ENCODE measurements at regions not wholly inside any gene's neighbourhood (a gene's known extent, or its start where the extent isn't known, plus 50 kb on each side); places are given as distances from the start of the nearest gene placed in this dataset.

DNA sequence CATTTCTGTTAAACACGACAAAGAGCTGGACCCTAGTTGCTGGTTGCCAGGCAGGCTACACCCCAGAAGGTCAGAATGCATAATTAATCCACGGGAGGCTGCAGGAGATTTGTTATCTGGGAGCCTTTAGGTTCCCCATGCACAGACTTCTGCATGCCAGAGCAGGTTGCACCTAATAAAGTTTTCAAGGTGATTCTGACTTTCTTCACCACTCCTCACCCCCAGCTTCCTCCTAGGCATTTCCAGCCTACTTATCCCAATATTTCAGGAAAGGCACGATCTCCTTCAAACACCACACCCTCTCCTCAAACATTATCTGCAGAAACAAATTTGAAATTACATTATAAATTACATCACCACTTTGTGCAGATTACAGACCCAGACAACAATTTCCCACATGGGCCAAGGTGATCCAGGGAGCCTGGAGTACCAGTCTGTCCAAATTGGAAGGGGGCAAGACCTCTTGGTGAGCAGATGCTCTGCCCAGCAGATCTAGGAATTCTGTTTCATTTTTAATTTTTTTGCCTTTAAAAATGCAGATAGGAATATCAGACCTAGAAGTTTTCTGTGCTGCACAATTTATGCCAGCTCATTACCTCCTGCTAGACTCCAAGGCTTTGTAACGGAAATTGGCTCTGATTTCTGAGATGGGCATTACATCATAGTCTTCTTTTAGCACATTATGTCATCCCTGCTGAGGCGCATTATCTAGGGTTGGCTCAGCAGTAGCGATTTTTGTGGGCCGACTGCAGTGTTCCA, 363.4 kb upstream of the SLC30A5 start (continued):
- TF ChIP-seq, protein P1, sequence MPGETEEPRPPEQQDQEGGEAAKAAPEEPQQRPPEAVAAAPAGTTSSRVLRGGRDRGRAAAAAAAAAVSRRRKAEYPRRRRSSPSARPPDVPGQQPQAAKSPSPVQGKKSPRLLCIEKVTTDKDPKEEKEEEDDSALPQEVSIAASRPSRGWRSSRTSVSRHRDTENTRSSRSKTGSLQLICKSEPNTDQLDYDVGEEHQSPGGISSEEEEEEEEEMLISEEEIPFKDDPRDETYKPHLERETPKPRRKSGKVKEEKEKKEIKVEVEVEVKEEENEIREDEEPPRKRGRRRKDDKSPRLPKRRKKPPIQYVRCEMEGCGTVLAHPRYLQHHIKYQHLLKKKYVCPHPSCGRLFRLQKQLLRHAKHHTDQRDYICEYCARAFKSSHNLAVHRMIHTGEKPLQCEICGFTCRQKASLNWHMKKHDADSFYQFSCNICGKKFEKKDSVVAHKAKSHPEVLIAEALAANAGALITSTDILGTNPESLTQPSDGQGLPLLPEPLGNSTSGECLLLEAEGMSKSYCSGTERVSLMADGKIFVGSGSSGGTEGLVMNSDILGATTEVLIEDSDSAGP (CRISPR knock-in tag; IDR thresholded peaks at IDR 0.05), result no peak
- TF ChIP-seq, protein P2, sequence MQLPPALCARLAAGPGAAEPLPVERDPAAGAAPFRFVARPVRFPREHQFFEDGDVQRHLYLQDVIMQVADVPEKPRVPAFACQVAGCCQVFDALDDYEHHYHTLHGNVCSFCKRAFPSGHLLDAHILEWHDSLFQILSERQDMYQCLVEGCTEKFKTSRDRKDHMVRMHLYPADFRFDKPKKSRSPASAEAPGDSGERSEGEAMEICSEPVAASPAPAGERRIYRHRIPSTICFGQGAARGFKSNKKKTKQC (CRISPR knock-in tag; IDR thresholded peaks at IDR 0.05), result no peak
- TF ChIP-seq ZC3H4 (CRISPR knock-in tag; IDR thresholded peaks at IDR 0.05; ENCODE audit: borderline replicate concordance) (no peak), BRD4 (IDR thresholded peaks at IDR 0.05) (no peak), DPF2 (IDR thresholded peaks at IDR 0.05) (no peak), COPS2 (conservative IDR thresholded peaks at IDR 0.05) (no peak), NFIC (IDR thresholded peaks at IDR 0.05) (no peak), CCAR2 (IDR thresholded peaks at IDR 0.05; ENCODE audit: low read depth, low read length) (no peak), MTA2 (IDR thresholded peaks at IDR 0.05; ENCODE audit: low read depth) (no peak), NR2C2 (CRISPR knock-in tag; IDR thresholded peaks at IDR 0.05) (no peak), NR2C2 (tag; IDR thresholded peaks at IDR 0.05) (no peak), PML (IDR thresholded peaks at IDR 0.05; ENCODE audit: low read length) (no peak), TAL1 (IDR thresholded peaks at IDR 0.05) (no peak)
- TF ChIP-seq, protein P3, sequence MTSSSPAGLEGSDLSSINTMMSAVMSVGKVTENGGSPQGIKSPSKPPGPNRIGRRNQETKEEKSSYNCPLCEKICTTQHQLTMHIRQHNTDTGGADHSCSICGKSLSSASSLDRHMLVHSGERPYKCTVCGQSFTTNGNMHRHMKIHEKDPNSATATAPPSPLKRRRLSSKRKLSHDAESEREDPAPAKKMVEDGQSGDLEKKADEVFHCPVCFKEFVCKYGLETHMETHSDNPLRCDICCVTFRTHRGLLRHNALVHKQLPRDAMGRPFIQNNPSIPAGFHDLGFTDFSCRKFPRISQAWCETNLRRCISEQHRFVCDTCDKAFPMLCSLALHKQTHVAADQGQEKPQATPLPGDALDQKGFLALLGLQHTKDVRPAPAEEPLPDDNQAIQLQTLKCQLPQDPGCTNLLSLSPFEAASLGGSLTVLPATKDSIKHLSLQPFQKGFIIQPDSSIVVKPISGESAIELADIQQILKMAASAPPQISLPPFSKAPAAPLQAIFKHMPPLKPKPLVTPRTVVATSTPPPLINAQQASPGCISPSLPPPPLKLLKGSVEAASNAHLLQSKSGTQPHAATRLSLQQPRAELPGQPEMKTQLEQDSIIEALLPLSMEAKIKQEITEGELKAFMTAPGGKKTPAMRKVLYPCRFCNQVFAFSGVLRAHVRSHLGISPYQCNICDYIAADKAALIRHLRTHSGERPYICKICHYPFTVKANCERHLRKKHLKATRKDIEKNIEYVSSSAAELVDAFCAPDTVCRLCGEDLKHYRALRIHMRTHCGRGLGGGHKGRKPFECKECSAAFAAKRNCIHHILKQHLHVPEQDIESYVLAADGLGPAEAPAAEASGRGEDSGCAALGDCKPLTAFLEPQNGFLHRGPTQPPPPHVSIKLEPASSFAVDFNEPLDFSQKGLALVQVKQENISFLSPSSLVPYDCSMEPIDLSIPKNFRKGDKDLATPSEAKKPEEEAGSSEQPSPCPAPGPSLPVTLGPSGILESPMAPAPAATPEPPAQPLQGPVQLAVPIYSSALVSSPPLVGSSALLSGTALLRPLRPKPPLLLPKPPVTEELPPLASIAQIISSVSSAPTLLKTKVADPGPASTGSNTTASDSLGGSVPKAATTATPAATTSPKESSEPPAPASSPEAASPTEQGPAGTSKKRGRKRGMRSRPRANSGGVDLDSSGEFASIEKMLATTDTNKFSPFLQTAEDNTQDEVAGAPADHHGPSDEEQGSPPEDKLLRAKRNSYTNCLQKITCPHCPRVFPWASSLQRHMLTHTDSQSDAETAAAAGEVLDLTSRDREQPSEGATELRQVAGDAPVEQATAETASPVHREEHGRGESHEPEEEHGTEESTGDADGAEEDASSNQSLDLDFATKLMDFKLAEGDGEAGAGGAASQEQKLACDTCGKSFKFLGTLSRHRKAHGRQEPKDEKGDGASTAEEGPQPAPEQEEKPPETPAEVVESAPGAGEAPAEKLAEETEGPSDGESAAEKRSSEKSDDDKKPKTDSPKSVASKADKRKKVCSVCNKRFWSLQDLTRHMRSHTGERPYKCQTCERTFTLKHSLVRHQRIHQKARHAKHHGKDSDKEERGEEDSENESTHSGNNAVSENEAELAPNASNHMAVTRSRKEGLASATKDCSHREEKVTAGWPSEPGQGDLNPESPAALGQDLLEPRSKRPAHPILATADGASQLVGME (CRISPR knock-in tag; IDR thresholded peaks at IDR 0.05), result no peak
- TF ChIP-seq, protein P4, sequence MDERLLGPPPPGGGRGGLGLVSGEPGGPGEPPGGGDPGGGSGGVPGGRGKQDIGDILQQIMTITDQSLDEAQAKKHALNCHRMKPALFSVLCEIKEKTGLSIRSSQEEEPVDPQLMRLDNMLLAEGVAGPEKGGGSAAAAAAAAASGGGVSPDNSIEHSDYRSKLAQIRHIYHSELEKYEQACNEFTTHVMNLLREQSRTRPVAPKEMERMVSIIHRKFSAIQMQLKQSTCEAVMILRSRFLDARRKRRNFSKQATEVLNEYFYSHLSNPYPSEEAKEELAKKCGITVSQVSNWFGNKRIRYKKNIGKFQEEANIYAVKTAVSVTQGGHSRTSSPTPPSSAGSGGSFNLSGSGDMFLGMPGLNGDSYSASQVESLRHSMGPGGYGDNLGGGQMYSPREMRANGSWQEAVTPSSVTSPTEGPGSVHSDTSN (CRISPR knock-in tag; IDR thresholded peaks at IDR 0.05; ENCODE audit: low read depth), result no peak
- TF ChIP-seq, protein P4 (tag; conservative IDR thresholded peaks at IDR 0.05; ENCODE audit: low read depth), result no peak
- TF ChIP-seq, protein P5, sequence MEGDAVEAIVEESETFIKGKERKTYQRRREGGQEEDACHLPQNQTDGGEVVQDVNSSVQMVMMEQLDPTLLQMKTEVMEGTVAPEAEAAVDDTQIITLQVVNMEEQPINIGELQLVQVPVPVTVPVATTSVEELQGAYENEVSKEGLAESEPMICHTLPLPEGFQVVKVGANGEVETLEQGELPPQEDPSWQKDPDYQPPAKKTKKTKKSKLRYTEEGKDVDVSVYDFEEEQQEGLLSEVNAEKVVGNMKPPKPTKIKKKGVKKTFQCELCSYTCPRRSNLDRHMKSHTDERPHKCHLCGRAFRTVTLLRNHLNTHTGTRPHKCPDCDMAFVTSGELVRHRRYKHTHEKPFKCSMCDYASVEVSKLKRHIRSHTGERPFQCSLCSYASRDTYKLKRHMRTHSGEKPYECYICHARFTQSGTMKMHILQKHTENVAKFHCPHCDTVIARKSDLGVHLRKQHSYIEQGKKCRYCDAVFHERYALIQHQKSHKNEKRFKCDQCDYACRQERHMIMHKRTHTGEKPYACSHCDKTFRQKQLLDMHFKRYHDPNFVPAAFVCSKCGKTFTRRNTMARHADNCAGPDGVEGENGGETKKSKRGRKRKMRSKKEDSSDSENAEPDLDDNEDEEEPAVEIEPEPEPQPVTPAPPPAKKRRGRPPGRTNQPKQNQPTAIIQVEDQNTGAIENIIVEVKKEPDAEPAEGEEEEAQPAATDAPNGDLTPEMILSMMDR (IDR thresholded peaks at IDR 0.05 in 2 of 3, conservative IDR thresholded peaks at IDR 0.05 in 1 of 3; ENCODE audit: insufficient read depth in 2 of 3, low read depth in 1 of 3, low read length in 3 of 3), result no peak

All from K562 (cell line).